Skeletal muscle satellite cell (primary cell): ENCODE measurements at regions not wholly inside any gene's neighbourhood (a gene's known extent, or its start where the extent isn't known, plus 50 kb on each side); places are given as distances from the start of the nearest gene placed in this dataset.
"Not testable (repeated sequence)": the region's sequence is repeated elsewhere in the genome, so short reads cannot be mapped to it uniquely, and the experiment has no call there.

Source experiments
- H3K27me3 ChIP-seq: 2 replicates; pipeline ENCODE4 v1.7.0; 2013; ENCODE audit warnings: low read length; ENCODE audit not compliant: control insufficient read depth, insufficient read depth
- H3K36me3 ChIP-seq: 2 replicates; pipeline ENCODE4 v1.7.0; 2013; ENCODE audit warnings: mild to moderate bottlenecking, control low read depth, low read length; ENCODE audit not compliant: insufficient read depth
- H3K4me1 ChIP-seq: 2 replicates; pipeline ENCODE4 v1.7.0; 2013; ENCODE audit warnings: low read length; ENCODE audit not compliant: control insufficient read depth, insufficient read depth
- H3K4me2 ChIP-seq: 2 replicates; pipeline ENCODE4 v1.7.0; 2013; ENCODE audit warnings: mild to moderate bottlenecking, low read length
- H3K4me3 ChIP-seq: 2 replicates; pipeline ENCODE4 v1.7.0; 2013; ENCODE audit warnings: low read length
- H3K9ac ChIP-seq: 2 replicates; pipeline ENCODE4 v1.7.0; 2013; ENCODE audit warnings: mild to moderate bottlenecking, low read depth, low read length, moderate library complexity
- H3K9me3 ChIP-seq: replicated peaks from 2 replicates; pipeline ENCODE4 v1.7.0; 2013; ENCODE audit warnings: mild to moderate bottlenecking, control low read depth, low read length

GRCh38 chr22:22167791-22168189, 76.8 kb upstream of the VPREB1 start:
- H3K4me1 ChIP-seq: no peaks in the 10 kb centered on the region
- H3K27me3 ChIP-seq: peaks cover 68% of the 10 kb centered on the region
- H3K9ac ChIP-seq: no peak overlapping the region
- H3K4me2 ChIP-seq: no peak overlapping the region
- no peaks in the 10 kb centered on the region for H3K36me3 ChIP-seq
- no peaks in the 10 kb centered on the region for H3K9me3 ChIP-seq
- no peak overlapping the region for H3K4me3 ChIP-seq

- H3K36me3 ChIP-seq: no peaks in the 10 kb centered on the region
- no peak overlapping the region for H3K4me3 ChIP-seq
- no peaks in the 10 kb centered on the region for H3K4me1 ChIP-seq
- no peaks in the 10 kb centered on the region for H3K9me3 ChIP-seq
- H3K9ac ChIP-seq: no peak overlapping the region
- H3K27me3 ChIP-seq: peaks cover 73% of the 10 kb centered on the region
- H3K4me2 ChIP-seq: no peak overlapping the region
Measured at GRCh38 chr22:22166941-22167713, 77.5 kb upstream of the VPREB1 start.

GRCh38 chr22:22165936-22166710, 78.5 kb upstream of the VPREB1 start:
- Histone ChIP-seq H3K4me3 (no peak overlapping the region), H3K4me2 (no peak overlapping the region), H3K9ac (no peak overlapping the region), H3K36me3 (no peaks in the 10 kb centered on the region), H3K9me3 (no peaks in the 10 kb centered on the region), H3K27me3 (peaks cover 72% of the 10 kb centered on the region), H3K4me1 (no peaks in the 10 kb centered on the region)

- Histone ChIP-seq H3K36me3 (no peaks in the 10 kb centered on the region), H3K4me2 (no peak overlapping the region), H3K4me1 (no peaks in the 10 kb centered on the region), H3K27me3 (peaks cover 64% of the 10 kb centered on the region), H3K9me3 (no peaks in the 10 kb centered on the region), H3K9ac (no peak overlapping the region), H3K4me3 (no peak overlapping the region)
Measured at GRCh38 chr22:22164541-22165272, 79.9 kb upstream of the VPREB1 start.

GRCh38 chr22:22161924-22162851, 82.4 kb upstream of the VPREB1 start:
- H3K9me3 ChIP-seq: no peaks in the 10 kb centered on the region
- no peak overlapping the region for H3K9ac ChIP-seq
- no peak overlapping the region for H3K4me3 ChIP-seq
- no peaks in the 10 kb centered on the region for H3K36me3 ChIP-seq
- H3K4me1 ChIP-seq: no peaks in the 10 kb centered on the region
- peaks cover 59% of the 10 kb centered on the region for H3K27me3 ChIP-seq
- H3K4me2 ChIP-seq: no peak overlapping the region

- H3K4me3 ChIP-seq, H3K36me3 ChIP-seq, H3K4me2 ChIP-seq, H3K9ac ChIP-seq, H3K9me3 ChIP-seq, H3K4me1 ChIP-seq: not testable (repeated sequence)
- H3K27me3 ChIP-seq: peaks cover 50% of the 10 kb centered on the region
Measured at GRCh38 chr22:22160768-22161167, 83.8 kb upstream of the VPREB1 start.

- Histone ChIP-seq H3K4me3 (no peak overlapping the region), H3K9me3 (no peaks in the 10 kb centered on the region), H3K9ac (no peak overlapping the region), H3K36me3 (no peaks in the 10 kb centered on the region), H3K27me3 (peaks cover 52% of the 10 kb centered on the region), H3K4me2 (no peak overlapping the region), H3K4me1 (no peaks in the 10 kb centered on the region)
Measured at GRCh38 chr22:22159384-22159783, 85.2 kb upstream of the VPREB1 start.

GRCh38 chr22:22158965-22159364, 85.6 kb upstream of the VPREB1 start:
- no peaks in the 10 kb centered on the region for H3K9me3 ChIP-seq
- H3K9ac ChIP-seq: no peak overlapping the region
- H3K27me3 ChIP-seq: peaks cover 52% of the 10 kb centered on the region

GRCh38 chr22:22158207-22158816, 86.3 kb upstream of the VPREB1 start:
- Histone ChIP-seq H3K4me2 (no peak overlapping the region), H3K27me3 (peaks cover 48% of the 10 kb centered on the region), H3K9ac (no peak overlapping the region), H3K4me1 (no peaks in the 10 kb centered on the region), H3K36me3 (no peaks in the 10 kb centered on the region), H3K4me3 (no peak overlapping the region), H3K9me3 (no peaks in the 10 kb centered on the region)

More at GRCh38 chr22:22158965-22159364, 85.6 kb upstream of the VPREB1 start:
- no peak overlapping the region for H3K4me2 ChIP-seq
- no peaks in the 10 kb centered on the region for H3K36me3 ChIP-seq
- no peaks in the 10 kb centered on the region for H3K4me1 ChIP-seq
- no peak overlapping the region for H3K4me3 ChIP-seq

GRCh38 chr22:22157348-22157725, 87.2 kb upstream of the VPREB1 start:
- no peaks in the 10 kb centered on the region for H3K4me1 ChIP-seq
- H3K27me3 ChIP-seq: peaks cover 46% of the 10 kb centered on the region
- no peaks in the 10 kb centered on the region for H3K36me3 ChIP-seq
- no peak overlapping the region for H3K9ac ChIP-seq
- H3K4me3 ChIP-seq: no peak overlapping the region
- no peak overlapping the region for H3K4me2 ChIP-seq
- H3K9me3 ChIP-seq: no peaks in the 10 kb centered on the region
